HG02610 (cell line): ENCODE measurements at regions not wholly inside any gene's neighbourhood (a gene's known extent, or its start where the extent isn't known, plus 50 kb on each side); places are given as distances from the start of the nearest gene placed in this dataset.
"Not testable (repeated sequence)": the region's sequence is repeated elsewhere in the genome, so short reads cannot be mapped to it uniquely, and the experiment has no call there.

Source experiments
- ATAC-seq: cut with Tn5 transposase; IDR thresholded peaks from one replicate; pipeline ENCODE4 v1.9.1; 2021; ENCODE audit warnings: mild to moderate bottlenecking, moderate library complexity; ENCODE audit not compliant: unreplicated experiment

DNA sequence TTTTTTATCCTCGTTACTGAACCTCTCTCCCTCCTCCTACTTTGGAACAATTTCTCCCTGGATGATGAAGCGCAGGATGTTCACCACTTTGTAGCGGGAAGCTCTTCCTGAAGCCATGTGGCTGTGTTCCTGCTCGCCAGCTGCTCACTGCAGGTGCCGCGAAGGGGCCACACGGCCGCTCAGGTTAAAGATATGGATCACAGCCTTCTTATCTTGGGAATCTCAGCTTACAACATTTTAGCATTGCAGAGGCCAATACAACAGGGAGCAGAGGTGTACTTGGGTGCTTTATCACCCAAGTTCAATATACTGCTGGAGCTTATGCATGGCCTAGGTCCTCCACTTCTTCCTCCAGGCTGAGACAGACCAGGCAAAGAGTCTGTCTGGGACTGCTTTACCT, 201.2 kb upstream of the G2E3 start:
- no peak for ATAC-seq

DNA sequence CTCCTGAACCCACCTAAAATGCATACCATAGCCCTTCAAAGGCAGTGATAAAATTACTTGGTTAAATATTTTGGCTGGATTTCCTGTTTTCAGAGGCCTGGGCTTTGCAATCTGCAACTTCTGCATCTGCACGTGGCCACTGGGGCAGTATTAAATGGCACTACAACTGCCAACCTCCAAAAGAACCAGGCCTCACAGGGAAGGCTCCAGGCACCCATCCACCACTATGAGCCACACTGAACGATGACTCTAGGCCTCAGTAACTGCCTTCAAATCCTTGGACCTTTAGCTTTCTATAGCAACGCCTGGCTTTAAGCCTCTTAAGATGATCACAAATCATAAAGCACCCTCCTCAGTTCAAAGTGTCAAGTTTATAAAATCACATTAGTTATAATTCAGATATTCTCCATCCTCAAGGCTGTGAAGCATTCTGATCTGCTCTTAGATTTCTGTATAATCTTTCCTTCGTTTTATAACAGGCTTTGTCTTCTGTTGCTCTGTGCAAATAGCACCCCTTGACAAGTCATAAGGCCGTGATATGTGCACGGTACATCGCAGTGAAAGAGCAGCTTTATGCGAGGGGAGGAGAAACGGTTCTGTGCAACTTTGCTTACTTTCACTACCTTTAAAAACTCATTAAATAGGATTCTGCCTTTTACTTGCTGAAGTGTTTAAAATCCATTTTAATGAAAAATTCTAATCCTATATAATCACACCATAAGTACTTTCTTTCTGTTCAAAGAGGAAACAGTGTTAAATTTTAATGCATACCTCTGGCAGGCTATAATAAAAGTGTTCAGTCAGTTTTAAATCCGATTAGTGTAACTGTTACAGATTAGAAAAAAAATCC, 196.4 kb upstream of the G2E3 start:
- ATAC-seq: no peak

DNA sequence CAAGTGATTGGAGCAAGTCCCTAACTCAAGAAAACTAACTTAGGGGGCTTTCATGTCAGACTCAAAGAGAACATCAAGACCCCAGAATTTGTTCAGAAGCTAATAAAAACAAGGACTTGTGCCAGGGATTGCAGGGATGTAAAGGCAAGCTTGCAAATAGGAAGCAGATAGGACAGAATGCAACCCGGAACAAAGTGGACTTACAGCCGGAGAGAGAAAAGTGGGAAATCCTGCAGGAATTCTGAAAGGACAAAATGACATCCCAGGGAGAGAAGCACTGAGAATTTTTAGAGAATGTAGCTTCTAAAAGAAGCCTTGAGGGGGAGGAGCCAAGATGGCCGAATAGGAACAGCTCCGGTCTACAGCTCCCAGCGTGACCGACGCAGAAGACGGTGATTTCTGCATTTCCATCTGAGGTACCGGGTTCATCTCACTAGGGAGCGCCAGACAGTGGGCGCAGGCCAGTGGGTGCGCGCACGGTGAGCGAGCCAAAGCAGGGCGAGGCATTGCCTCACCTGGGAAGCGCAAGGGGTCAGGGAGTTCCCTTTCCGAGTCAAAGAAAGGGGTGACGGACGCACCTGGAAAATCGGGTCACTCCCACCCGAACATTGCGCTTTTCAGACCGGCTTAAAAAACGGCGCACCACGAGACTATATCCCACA, 195.6 kb upstream of the G2E3 start:
- ATAC-seq: not testable (repeated sequence)

DNA sequence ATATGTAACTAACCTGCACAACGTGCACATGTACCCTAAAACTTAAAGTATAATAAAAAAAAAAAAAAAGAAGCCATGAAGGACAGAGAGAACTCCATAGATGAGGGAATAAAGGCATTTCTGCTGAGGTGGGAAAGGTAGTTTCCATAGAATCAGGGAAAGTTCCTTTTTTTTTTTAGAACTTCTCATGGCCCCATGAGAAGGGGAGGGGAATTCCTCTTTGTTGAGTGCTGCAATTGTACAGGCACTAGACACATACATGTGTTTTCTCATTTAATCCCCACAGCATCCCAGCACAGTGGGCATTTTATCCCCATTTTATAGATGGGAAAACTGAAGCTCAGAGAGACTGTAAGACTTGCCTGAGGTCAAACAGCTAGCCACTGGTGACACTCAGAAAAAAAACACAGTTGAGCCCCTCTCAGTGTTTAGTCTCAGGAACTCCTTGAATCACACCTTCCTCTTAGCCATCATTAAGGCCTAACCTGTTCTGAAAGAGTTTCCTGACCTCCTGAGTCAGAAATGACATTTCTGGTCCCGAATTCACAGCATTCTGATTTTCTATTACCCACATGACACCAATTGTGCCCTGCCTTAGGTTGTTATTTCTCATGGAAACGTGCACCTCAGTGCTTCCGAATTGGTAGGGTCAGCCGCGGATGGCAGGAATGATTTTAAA, 189.3 kb upstream of the G2E3 start:
- peak; percentile 72 for ATAC-seq

DNA sequence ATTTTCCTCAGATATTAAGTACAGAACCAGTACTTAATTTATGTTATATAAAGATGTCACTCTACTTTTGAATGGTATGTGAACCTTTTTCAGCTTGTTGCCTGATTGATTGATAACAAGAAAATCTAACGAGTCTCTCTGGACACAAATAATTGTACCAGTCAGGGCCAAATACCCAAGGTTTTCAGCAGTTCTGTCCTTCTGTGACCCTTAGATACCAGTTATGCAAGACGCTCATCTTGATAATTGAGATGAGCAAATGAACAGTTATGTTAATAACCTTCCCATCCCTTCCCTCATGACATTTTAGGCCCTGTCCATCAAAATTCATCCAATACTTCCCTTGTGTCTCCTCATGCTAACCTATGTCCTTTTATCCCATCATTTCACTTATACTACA, 185.9 kb upstream of the G2E3 start:
- no peak for ATAC-seq

DNA sequence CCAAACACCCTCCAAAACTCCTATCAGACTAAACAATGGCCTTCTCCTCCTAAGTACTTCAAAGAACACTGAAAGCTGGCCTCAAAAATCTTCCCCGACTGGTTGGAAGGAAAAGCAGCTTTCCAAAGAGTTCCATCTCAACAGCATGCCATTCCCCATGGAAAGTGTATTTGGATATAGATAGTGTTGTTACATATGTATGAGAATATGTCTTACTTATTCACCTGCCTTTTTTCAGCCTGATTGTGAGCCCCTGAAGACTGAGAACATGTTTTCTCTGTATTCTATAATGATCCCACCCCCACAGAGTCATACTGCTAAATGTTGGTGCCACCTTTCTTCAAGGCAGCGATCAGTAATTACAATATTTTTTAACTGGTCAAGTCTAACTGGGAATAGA, 185.4 kb upstream of the G2E3 start:
- ATAC-seq: no peak

DNA sequence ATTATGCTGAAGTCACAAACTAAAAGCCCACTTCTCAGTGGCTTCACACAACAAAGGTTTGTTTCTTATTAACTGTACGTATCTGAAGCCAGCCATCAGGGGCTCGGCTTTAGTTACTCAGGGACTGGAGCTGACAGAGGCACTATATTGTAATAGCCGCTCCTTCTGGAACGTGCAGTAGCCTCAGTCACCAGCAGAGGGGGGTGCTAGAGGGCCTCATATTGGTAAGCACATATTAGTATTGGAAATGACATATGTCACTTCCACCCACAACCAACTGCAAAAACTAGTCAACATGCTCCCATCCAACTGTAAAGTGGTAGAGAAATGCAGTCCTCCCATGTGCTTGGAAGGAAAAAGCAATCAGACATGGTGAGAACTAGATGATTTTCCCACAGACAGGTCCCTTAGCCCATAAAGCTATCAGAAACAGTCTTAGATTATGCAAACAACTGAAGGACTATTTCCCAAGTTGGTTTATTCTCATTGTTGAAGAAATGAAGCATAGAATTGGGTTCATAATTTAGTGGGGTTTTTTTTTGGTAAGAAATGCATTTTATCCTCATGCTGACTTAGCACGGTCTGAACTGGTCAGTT, 183.6 kb upstream of the G2E3 start:
- ATAC-seq: peak; percentile 97

DNA sequence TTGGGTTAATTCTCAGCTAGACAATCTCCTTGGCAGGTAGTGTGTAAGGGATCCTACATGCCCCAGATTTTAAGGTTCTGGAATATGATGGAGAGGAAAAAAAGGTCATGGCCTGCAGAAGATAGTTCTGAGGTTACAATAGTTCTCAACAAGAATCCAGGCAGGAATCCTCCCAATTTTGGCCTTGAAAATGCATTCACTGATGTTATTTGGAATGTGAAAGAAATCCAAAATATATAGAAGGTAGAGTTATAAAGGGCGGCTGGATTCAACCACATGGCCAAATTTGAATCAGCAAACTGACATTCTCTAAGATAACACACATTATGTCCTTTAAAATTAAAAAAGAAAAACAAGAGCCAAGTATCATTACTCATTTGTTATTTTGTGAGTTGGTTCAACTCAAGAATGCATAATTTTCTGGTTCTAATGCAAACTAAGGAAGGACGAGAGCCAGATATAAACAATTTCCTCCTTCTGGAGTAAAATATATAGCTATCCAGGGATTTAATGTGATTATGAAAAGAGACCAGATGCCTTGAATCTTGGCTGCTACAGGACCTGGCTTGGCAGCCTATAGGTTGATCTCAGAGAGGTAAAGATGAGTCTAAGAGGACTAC, 177.0 kb upstream of the G2E3 start:
- ATAC-seq: no peak

DNA sequence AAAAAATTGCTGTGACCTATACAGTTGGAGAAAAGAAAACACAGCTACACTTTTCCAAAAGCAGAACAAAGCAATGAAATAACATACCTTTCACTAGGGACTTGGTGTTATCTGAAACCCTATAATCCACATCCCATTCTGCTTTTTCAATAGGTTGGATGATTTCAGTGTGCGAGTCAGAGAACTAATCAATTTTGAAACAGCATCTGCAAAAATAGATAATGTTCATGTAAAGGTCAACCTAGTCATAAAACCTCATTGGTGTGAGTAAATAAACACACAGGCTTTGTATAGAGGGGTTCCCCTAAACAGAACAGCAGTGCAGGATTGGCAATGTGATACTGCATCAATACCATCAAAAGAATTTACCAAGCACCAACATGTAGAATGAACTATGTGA, 173.0 kb upstream of the G2E3 start:
- no peak for ATAC-seq

DNA sequence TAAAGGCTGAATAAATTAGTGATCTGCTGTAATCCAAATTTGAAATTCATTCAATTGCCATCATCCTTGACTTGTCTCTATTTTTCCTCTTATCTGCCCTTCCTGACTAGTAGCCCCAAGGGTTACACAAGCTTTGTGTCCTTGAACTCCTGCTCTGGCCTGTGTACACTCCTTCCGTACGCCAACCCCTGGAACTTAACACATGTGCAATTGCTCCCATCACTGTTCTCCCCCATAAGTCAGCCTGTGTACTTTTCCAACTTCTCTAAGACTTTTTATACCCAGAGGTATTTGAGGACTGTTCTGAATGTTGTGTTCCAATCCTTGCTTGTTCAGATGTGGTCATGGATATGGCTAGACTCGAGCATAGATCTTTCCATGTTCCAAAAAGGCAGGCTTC, 171.1 kb upstream of the G2E3 start:
- no peak for ATAC-seq

DNA sequence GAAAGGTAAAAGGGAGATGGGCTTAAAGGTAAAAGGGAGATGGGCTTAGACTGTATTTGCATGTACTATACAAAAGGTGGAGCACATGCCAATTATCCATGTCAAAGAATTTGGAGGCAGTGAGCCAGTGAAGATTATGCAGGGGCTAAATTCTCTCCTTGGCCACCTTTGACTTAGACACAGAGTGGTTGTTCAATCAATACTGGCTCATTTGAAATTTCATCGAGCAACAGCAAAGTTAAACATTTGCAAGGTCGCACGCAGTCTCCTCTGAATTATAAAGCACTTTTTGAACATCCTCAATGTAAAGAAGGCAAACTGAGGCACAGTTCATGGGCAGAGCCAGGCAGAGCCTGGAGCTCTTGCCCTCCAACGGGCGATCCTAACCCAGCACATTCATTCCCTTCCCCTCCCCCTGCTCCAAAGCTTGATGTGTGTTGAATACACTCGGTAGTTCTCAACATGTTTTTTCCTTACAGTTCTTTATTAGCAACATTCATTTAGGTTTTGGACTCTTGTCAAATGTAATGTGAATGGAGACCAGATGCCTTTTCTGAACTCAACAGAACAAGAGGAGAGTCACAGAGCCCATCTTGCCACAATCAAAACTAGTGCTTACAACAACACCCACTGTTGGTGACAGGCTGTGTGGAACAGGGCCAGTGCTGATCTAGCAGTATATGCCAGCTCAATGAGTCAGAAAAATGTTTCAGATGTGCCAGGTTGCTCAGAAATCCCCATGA, 169.7 kb upstream of the G2E3 start:
- no peak for ATAC-seq

DNA sequence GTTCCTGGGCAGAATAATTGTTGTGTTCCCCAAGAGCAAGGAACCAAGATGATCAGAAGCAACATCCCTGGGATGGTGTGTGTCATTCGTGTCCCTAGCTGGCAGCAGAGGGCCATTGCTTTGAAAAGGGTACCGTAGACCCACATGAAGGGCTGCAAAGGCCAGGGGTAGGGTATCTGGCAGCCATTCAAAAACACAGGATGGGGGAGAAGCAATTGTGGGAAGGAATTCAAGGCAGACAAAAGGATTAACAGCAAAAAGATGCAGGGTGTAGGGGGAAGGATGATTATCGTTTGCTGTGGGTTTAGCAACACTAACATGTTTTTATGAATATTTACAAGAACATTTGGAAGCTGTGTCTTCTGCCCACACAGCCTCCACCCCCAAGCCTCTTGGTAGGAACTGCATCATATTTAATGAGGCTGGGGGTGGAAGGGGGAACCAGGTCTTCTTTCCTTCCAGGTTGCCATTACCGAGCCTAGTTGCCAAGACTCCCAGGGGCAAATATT, 169.0 kb upstream of the G2E3 start:
- no peak for ATAC-seq

DNA sequence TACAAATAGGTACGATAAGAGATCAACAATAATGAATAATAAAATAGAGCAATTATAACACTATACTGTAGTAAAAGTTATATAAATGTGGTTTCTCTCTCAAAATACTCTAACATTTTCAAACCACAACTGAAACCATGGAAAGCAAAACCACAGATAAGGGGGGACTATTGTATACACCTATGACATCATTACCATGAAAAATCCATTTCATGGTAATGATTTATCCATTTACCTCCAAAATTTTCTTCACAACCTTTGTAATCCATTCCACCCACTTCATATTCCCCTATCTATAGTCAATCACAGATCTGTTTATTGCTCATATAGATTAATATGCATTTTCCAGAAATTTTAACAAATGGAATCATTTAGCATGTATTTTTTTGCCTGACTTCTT, 163.9 kb upstream of the G2E3 start:
- no peak for ATAC-seq

DNA sequence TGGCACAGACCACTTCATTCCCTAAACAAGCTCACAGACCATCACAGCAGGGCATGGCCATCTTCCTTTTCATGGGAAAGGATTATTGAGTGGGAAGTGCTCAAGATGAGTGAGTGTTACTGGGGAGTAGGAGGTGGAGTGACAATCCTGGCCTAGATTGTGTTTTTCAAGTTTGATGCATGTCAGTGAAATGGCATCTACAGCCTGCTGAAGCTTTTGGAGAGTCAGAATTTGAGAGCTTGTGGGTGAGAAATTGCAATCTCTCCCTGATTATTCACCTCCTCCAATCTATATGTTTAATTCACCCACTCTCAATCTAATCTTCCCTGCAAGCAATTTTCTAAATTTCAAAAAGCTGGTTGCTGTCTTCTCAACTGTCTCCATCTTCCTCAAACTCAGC, 156.1 kb upstream of the G2E3 start:
- ATAC-seq: no peak

DNA sequence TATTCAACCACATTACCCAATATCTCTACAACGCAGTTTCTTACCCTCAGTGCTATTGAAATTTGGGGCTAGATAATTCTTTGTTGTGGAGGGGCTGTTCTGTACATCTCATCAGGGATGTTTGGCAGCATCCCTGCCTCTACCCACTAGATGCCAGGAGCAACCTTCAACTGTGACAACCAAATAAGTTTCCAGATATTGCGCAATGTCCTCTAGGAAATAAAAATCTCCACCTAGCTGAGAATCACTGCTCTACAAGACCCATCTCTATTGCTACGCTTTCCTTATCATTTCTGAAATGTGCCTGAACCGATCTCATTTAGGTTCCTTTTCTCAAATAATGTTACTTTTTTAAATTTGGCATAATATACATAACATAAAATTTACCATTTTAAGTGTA, 155.2 kb upstream of the G2E3 start:
- no peak for ATAC-seq

DNA sequence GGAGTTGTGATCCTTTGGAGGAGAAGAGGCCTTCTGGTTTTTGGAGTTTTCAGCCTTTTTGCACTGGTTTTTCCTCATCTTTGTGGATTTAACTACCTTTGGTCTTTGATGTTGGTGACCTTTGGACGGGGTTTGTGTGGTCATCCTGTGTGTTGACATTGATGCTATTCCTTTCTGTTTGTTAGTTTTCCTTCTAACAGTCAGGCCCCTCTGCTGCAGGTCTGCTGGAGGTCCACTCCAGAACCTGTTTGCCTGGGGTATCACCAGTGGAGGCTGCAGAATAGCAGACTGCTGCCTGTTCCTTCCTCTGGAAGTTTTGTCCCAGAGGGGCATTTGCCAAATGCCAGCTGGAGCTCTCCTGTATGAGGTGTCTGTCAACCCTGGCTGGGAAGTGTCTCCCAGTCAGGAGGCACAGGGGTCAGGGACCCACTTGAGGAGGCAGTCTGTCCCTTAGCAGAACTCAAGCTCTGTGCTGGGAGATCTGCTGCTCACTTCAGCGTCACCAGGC, 149.4 kb upstream of the G2E3 start:
- not testable (repeated sequence) for ATAC-seq

DNA sequence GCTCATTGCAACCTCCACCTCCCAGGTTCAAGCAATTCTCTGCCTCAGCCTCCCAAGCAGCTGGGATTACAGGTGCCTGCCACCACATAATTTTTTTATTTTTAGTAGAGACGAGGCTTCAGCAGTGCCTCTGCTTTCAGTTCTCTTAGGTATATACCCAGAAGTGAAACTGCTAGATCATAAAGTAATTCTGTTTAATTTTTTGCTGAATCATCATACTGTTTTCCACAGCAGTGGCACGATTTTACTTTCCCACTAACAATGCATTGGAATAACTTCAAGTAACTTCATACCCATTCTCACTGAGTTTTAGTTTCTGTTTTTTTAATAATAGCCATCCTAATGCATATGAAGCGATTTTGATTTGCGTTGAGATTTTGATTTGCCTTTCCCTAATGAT, 148.0 kb upstream of the G2E3 start:
- no peak for ATAC-seq

DNA sequence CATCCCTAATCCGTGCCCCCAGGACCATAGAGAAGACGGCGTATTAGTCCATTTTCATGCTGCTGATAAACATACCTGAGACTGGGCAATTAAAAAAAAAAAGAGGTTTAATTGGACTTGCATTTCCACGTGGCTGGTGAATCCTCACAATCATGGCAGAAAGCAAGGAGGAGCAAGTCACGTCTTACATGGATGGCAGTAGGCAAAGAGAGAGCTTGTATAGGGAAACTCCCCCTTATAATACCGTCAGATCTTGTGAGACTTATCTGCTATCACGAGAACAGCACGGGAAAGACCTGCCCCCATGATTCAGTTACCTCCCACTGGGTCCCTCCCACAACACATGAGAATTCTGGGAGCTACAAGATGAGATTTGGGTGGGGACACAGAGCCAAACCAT, 145.8 kb upstream of the G2E3 start:
- not testable (repeated sequence) for ATAC-seq

DNA sequence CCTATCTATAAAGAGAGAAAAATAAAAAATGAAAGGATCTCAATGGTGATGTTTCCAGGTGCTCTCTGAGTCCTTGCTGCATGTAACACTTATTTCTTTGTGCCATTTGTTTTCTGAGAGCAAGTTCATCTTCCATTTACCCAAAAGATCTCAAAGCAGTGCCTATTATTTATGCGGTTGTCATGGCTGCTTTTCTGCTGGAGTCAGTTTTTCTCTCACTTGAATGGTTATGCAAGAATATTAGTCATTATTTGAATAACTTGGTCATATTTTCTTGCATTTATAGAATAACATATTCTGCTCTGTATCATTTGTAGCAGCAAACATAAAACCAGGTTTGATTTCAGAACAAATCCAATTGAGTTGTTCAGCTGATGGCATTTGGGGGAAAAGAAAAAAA, 141.8 kb upstream of the G2E3 start:
- no peak for ATAC-seq

DNA sequence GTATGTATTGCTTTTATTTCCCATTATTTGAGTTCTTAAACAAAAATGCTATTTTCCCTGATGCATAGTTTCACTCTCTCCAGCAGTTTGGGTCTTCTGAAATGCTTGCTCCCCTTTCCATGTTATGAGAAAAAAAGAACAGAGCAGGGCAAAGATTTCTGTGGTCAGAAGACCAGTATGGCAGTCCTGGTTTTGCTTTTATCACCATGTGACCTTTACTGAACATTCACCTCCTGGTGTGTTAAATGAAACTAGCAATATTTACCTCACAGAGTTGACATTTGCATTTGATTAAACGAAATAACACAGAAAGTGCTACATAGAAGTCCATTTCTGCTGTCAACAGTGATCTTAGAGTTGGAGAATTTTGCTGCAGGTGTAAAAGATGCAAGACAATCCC, 141.0 kb upstream of the G2E3 start:
- no peak for ATAC-seq
